HepG2 (cell line): ENCODE measurements at regions not wholly inside any gene's neighbourhood (a gene's known extent, or its start where the extent isn't known, plus 50 kb on each side); places are given as distances from the start of the nearest gene placed in this dataset.

Experiments used
- CEBPB ChIP-seq: IDR thresholded peaks from 2 replicates; pipeline ENCODE4 v1.6.1; 2011; ENCODE audit warnings: low read depth, low read length, improper control_type of control experiment, borderline replicate concordance
- IRX3 ChIP-seq: sonication (generic); formaldehyde crosslinking; IDR thresholded peaks from 2 replicates; pipeline ENCODE4 v1.8.1; 2023; ENCODE audit warnings: mild to moderate bottlenecking, low read depth, missing genetic modification reagents, borderline replicate concordance
- MZF1 ChIP-seq: sonication (generic); formaldehyde crosslinking; IDR thresholded peaks from 2 replicates; pipeline ENCODE4 v1.8.1; 2023; ENCODE audit warnings: mild to moderate bottlenecking, missing genetic modification reagents, borderline replicate concordance
- ZBTB42 ChIP-seq: sonication (generic); formaldehyde crosslinking; IDR thresholded peaks from 2 replicates; pipeline ENCODE4 v1.5.0; 2020; ENCODE audit warnings: mild to moderate bottlenecking, missing genetic modification reagents
- ZNF441 ChIP-seq: sonication (generic); formaldehyde crosslinking; IDR thresholded peaks from 2 replicates; pipeline ENCODE4 v1.7.0; 2021; ENCODE audit warnings: missing genetic modification reagents, borderline replicate concordance
- TF ChIP-seq, protein P1 (sequence below): sonication (generic); formaldehyde crosslinking; IDR thresholded peaks from 2 replicates; pipeline ENCODE4 v1.5.0; 2020; ENCODE audit warnings: mild to moderate bottlenecking, missing genetic modification reagents, moderate library complexity
- TF ChIP-seq, protein P2 (sequence below): sonication (generic); formaldehyde crosslinking; IDR thresholded peaks from 2 replicates; pipeline ENCODE4 v1.4.0; 2020; ENCODE audit warnings: missing genetic modification reagents
- TF ChIP-seq, protein P3 (sequence below): sonication (generic); formaldehyde crosslinking; IDR thresholded peaks from 2 replicates; pipeline ENCODE4 v1.4.0; 2020; ENCODE audit warnings: missing genetic modification reagents

DNA sequence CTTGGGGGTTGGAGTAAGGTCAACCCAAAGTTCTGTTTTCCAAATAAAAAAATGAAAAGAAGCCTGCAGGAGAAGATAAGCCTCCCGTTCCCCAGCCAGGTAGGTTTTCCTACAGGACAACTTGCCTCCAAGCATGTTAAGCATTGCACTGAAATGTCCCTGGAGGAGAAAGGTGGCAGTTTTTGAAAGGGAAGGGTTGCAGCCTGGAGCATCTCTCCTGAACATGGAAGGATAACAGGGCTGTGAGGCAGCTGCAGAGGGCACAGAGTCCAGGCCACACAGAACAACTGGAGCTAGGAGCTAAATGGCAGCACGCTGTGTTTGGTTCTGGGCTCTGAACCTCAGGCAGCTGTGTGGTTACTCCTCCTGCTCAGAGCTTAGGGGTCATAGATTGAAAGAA lies 452.9 kb downstream of the TCERG1L start:
- TF ChIP-seq, protein P1, sequence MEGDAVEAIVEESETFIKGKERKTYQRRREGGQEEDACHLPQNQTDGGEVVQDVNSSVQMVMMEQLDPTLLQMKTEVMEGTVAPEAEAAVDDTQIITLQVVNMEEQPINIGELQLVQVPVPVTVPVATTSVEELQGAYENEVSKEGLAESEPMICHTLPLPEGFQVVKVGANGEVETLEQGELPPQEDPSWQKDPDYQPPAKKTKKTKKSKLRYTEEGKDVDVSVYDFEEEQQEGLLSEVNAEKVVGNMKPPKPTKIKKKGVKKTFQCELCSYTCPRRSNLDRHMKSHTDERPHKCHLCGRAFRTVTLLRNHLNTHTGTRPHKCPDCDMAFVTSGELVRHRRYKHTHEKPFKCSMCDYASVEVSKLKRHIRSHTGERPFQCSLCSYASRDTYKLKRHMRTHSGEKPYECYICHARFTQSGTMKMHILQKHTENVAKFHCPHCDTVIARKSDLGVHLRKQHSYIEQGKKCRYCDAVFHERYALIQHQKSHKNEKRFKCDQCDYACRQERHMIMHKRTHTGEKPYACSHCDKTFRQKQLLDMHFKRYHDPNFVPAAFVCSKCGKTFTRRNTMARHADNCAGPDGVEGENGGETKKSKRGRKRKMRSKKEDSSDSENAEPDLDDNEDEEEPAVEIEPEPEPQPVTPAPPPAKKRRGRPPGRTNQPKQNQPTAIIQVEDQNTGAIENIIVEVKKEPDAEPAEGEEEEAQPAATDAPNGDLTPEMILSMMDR (CRISPR knock-in tag) = no peak
- no peak for TF ChIP-seq MZF1 (CRISPR knock-in tag)
- no peak for TF ChIP-seq IRX3 (CRISPR knock-in tag)
- TF ChIP-seq, protein P2, sequence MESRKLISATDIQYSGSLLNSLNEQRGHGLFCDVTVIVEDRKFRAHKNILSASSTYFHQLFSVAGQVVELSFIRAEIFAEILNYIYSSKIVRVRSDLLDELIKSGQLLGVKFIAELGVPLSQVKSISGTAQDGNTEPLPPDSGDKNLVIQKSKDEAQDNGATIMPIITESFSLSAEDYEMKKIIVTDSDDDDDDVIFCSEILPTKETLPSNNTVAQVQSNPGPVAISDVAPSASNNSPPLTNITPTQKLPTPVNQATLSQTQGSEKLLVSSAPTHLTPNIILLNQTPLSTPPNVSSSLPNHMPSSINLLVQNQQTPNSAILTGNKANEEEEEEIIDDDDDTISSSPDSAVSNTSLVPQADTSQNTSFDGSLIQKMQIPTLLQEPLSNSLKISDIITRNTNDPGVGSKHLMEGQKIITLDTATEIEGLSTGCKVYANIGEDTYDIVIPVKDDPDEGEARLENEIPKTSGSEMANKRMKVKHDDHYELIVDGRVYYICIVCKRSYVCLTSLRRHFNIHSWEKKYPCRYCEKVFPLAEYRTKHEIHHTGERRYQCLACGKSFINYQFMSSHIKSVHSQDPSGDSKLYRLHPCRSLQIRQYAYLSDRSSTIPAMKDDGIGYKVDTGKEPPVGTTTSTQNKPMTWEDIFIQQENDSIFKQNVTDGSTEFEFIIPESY (CRISPR knock-in tag) = no peak
- TF ChIP-seq, protein P3, sequence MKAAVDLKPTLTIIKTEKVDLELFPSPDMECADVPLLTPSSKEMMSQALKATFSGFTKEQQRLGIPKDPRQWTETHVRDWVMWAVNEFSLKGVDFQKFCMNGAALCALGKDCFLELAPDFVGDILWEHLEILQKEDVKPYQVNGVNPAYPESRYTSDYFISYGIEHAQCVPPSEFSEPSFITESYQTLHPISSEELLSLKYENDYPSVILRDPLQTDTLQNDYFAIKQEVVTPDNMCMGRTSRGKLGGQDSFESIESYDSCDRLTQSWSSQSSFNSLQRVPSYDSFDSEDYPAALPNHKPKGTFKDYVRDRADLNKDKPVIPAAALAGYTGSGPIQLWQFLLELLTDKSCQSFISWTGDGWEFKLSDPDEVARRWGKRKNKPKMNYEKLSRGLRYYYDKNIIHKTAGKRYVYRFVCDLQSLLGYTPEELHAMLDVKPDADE (CRISPR knock-in tag) = no peak
- TF ChIP-seq ZNF441 = no peak
- no peak for TF ChIP-seq CEBPB
- no peak for TF ChIP-seq ZBTB42 (CRISPR knock-in tag)
